Kidney (tissue), 13 donors: ENCODE measurements at regions not wholly inside any gene's neighbourhood (a gene's known extent, or its start where the extent isn't known, plus 50 kb on each side); places are given as distances from the start of the nearest gene placed in this dataset.

Source experiments
- DNase-seq, 5 donors: peaks; one replicate each; pipeline ENCODE4 v3.0.0-alpha.2; 2013 to 2020
- FAIRE-seq: peaks from 2 replicates; lab custom pipeline; 2012; peaks lifted over from hg19 to GRCh38; lab: Jason Lieb, UNC
- H3K27ac ChIP-seq, 2 donors: one replicate each; pipeline ENCODE4 v1.7.0; 2013; ENCODE audit warnings: low read depth in 2 of 2, low read length in 2 of 2, inconsistent platforms in 1 of 2
- H3K27me3 ChIP-seq: one replicate; pipeline ENCODE4 v1.7.1; 2013; ENCODE audit warnings: low read length, inconsistent platforms; ENCODE audit not compliant: control insufficient read depth, insufficient read depth
- H3K36me3 ChIP-seq, 3 donors: one replicate each; pipeline versions ENCODE4 v1.7.0 to v1.7.1; 2013; ENCODE audit warnings: low read length in 3 of 3, control low read depth in 1 of 3, inconsistent platforms in 1 of 3; ENCODE audit not compliant: insufficient read depth in 3 of 3, control insufficient read depth in 2 of 3
- H3K4me1 ChIP-seq, 3 donors: one replicate each; pipeline versions ENCODE4 v1.7.0 to v1.7.1; 2013; ENCODE audit warnings: low read length in 3 of 3, inconsistent platforms in 1 of 3, low read depth in 1 of 3; ENCODE audit not compliant: control insufficient read depth in 2 of 3, insufficient read depth in 2 of 3
- H3K4me3 ChIP-seq, 3 donors: one replicate each; pipeline versions ENCODE4 v1.7.0 to v1.8.1; 2013; ENCODE audit warnings: low read length in 3 of 3, control low read depth in 1 of 3, inconsistent platforms in 1 of 3
- H3K9ac ChIP-seq, 3 donors: one replicate each; pipeline versions ENCODE4 v1.7.0 to v1.7.1; 2013; ENCODE audit warnings: low read length in 3 of 3, control low read depth in 1 of 3, inconsistent platforms in 1 of 3
- H3K9me3 ChIP-seq, 3 donors: one replicate each; pipeline versions ENCODE4 v1.7.0 to v1.7.1; 2013; ENCODE audit warnings: low read length in 3 of 3, control low read depth in 1 of 3, inconsistent platforms in 1 of 3; ENCODE audit not compliant: control insufficient read depth in 2 of 3, insufficient read depth in 1 of 3
- intact Hi-C: fragments of 100-400 bp; cut with DNase I; formaldehyde crosslinking; loops from one replicate; pipeline ENCODE4 v1.11.1; 2022
- TF ChIP-seq, protein P1 (sequence below): IDR thresholded peaks from 3 replicates; pipeline ENCODE4 v1.5.1; 2012; ENCODE audit warnings: mild to moderate bottlenecking, moderate library complexity, borderline replicate concordance; ENCODE audit not compliant: insufficient read depth; ENCODE audit errors: extremely low read depth
- donor health status: control.
- donor health status: control.
- donor health status: control.
- donor health status: control.
- donor health status: control.
- donor health status: DM: yes; HTN: yes; CAD: no.
- donor health status: Normal renal cell carcinoma (clear cell type).

DNA sequence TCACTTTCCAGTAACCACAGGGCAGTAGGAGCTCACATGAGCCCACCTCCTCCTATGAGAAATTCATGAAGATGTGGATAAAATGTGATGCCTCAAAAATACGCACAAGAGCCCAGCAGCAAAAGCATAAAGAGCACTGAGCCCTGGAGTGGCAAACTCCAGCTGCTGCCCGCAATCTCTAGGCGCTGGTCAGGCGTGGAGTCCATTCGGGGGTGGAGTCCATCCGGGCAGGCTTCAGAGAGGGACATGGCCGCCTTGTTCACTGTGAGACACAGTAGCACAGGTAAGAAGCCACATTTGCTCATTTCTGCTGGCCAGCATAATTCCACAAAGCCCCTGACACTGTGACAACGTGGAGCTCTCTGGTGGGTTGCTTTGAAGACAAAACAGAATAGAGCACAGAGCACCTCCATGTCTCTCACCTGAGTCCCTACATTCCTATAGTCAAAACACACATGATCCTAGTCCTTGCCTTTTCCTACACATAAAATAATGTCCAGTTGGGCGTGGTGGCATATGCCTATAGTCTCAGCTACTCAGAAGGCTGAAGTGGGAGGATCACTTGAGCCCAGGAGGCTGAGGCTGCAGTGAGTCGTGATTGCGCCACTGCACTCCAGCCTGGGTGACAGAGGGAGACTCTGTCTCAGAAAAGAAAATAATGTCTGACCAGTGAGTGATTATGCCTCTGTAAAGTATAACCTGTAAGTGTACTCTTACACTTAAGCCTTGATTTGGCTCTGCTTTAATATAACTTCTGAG, 365.2 kb downstream of the GADD45G start:
- intact Hi-C loops, result no loop called here
- Histone ChIP-seq H3K9ac (no peak overlapping the region), H3K36me3 (no peaks in the 10 kb centered on the region), H3K9me3 (no peaks in the 10 kb centered on the region), H3K27me3 (no peaks in the 10 kb centered on the region), H3K4me1 (no peaks in the 10 kb centered on the region), H3K4me3 (no peak overlapping the region), H3K27ac (no peak overlapping the region)
- TF ChIP-seq, protein P1, sequence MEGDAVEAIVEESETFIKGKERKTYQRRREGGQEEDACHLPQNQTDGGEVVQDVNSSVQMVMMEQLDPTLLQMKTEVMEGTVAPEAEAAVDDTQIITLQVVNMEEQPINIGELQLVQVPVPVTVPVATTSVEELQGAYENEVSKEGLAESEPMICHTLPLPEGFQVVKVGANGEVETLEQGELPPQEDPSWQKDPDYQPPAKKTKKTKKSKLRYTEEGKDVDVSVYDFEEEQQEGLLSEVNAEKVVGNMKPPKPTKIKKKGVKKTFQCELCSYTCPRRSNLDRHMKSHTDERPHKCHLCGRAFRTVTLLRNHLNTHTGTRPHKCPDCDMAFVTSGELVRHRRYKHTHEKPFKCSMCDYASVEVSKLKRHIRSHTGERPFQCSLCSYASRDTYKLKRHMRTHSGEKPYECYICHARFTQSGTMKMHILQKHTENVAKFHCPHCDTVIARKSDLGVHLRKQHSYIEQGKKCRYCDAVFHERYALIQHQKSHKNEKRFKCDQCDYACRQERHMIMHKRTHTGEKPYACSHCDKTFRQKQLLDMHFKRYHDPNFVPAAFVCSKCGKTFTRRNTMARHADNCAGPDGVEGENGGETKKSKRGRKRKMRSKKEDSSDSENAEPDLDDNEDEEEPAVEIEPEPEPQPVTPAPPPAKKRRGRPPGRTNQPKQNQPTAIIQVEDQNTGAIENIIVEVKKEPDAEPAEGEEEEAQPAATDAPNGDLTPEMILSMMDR, result no peak
- no peak for FAIRE-seq
- peak in 2 of 5 donors; percentile 41 to 50 for DNase-seq

- no peak for DNase-seq
- Histone ChIP-seq H3K27me3 (no peaks in the 10 kb centered on the region), H3K36me3 (no peaks in the 10 kb centered on the region), H3K9ac (no peak overlapping the region), H3K4me3 (no peak overlapping the region), H3K27ac (no peak overlapping the region), H3K4me1 (no peaks in the 10 kb centered on the region), H3K9me3 (no peaks in the 10 kb centered on the region)
- intact Hi-C loops, result no loop called here
- TF ChIP-seq, protein P1, result no peak
- no peak for FAIRE-seq
Measured at GRCh38 chr9:89970701-89971100, 365.9 kb downstream of the GADD45G start.

GRCh38 chr9:89972535-89972934, 367.7 kb downstream of the GADD45G start:
- H3K4me1 ChIP-seq, result no peaks in the 10 kb centered on the region
- no peaks in the 10 kb centered on the region for H3K36me3 ChIP-seq
- H3K27ac ChIP-seq, result no peak overlapping the region
- H3K9ac ChIP-seq, result no peak overlapping the region
- TF ChIP-seq, protein P1, result no peak
- FAIRE-seq (no peak), DNase-seq (no peak)
- H3K27me3 ChIP-seq, result no peaks in the 10 kb centered on the region
- intact Hi-C loops, result no loop called here
- H3K4me3 ChIP-seq, result no peak overlapping the region
- no peaks in the 10 kb centered on the region for H3K9me3 ChIP-seq

- Histone ChIP-seq H3K36me3 (no peaks in the 10 kb centered on the region), H3K27ac (no peak overlapping the region), H3K4me3 (no peak overlapping the region), H3K27me3 (no peaks in the 10 kb centered on the region), H3K9me3 (no peaks in the 10 kb centered on the region), H3K4me1 (no peaks in the 10 kb centered on the region), H3K9ac (no peak overlapping the region)
- DNase-seq (no peak), FAIRE-seq (no peak)
- TF ChIP-seq, protein P1, result no peak
- intact Hi-C loops, result no loop called here
Measured at GRCh38 chr9:89974582-89974981, 369.8 kb downstream of the GADD45G start.
